CD14-positive monocyte (primary cell): ENCODE measurements at regions not wholly inside any gene's neighbourhood (a gene's known extent, or its start where the extent isn't known, plus 50 kb on each side); places are given as distances from the start of the nearest gene placed in this dataset.

ENCODE experiments used
- DNase-seq, 3 donors: peaks; one replicate each; pipeline ENCODE4 v3.0.0-alpha.2; 2011 to 2022
- H2AFZ ChIP-seq: 2 replicates; pipeline ENCODE4 v1.6.0; 2012; ENCODE audit warnings: mild to moderate bottlenecking, low read depth, low read length, inconsistent platforms; ENCODE audit not compliant: insufficient read depth, poor library complexity, severe bottlenecking
- H3K27ac ChIP-seq, 2 donors: 1 replicate in 1 of 2; 2 replicates in 1 of 2; pipeline ENCODE4 v1.5.1; 2012 to 2013; ENCODE audit warnings: low read length in 2 of 2, control low read depth in 1 of 2, inconsistent platforms in 1 of 2, low read depth in 1 of 2, mild to moderate bottlenecking in 1 of 2
- H3K27me3 ChIP-seq, 2 donors: one replicate each; pipeline versions ENCODE4 v1.6.0 to v1.6.1; 2011 to 2013; ENCODE audit warnings: low read length in 2 of 2; ENCODE audit not compliant: control insufficient read depth in 2 of 2, insufficient read depth in 2 of 2
- H3K36me3 ChIP-seq, 2 donors: replicated peaks in 1 of 2; 1 replicate in 1 of 2; 2 replicates in 1 of 2; pipeline versions ENCODE4 v1.5.1 to v1.6.1; 2012 to 2013; ENCODE audit warnings: low read length in 2 of 2, control low read depth in 1 of 2, inconsistent platforms in 1 of 2, mild to moderate bottlenecking in 1 of 2; ENCODE audit not compliant: insufficient read depth in 2 of 2, control insufficient read depth in 1 of 2
- H3K4me1 ChIP-seq, 2 donors: 1 replicate in 1 of 2; 2 replicates in 1 of 2; pipeline versions ENCODE4 v1.5.1 to v1.6.1; 2012 to 2013; ENCODE audit warnings: low read length in 2 of 2, control low read depth in 1 of 2, inconsistent platforms in 1 of 2, mild to moderate bottlenecking in 1 of 2, moderate library complexity in 1 of 2; ENCODE audit not compliant: insufficient read depth in 2 of 2, control insufficient read depth in 1 of 2
- H3K4me2 ChIP-seq: replicated peaks from 2 replicates; pipeline ENCODE3; 2012; ENCODE audit warnings: low read length, moderate library complexity, mild to moderate bottlenecking; ENCODE audit not compliant: poor library complexity, severe bottlenecking; ENCODE audit errors: extremely low read depth
- H3K4me3 ChIP-seq, 3 experiments: fragments of 200-600 bp in 1 of 3; sonication (generic) in 1 of 3; replicated peaks in 1 of 3; 1 replicate in 2 of 3; 2 replicates in 1 of 3; pipeline ENCODE4 v1.5.1; 2011 to 2013; ENCODE audit warnings: low read length in 3 of 3, mild to moderate bottlenecking in 3 of 3, control low read depth in 2 of 3, low read depth in 2 of 3, inconsistent platforms in 1 of 3, moderate library complexity in 1 of 3
- H3K79me2 ChIP-seq: 2 replicates; pipeline ENCODE4 v1.6.0; 2012; ENCODE audit warnings: mild to moderate bottlenecking, control low read depth, inconsistent platforms, low read length, moderate library complexity; ENCODE audit not compliant: insufficient read depth
- H3K9ac ChIP-seq: 2 replicates; pipeline ENCODE4 v1.6.0; 2017; ENCODE audit warnings: low read length, mild to moderate bottlenecking; ENCODE audit not compliant: insufficient read depth, poor library complexity, severe bottlenecking
- H3K9me3 ChIP-seq, 2 donors: replicated peaks in 1 of 2; 1 replicate in 1 of 2; 2 replicates in 1 of 2; pipeline versions ENCODE4 v1.5.1 to v1.6.1; 2012 to 2013; ENCODE audit warnings: low read length in 2 of 2, control low read depth in 1 of 2; ENCODE audit not compliant: control insufficient read depth in 1 of 2, insufficient read depth in 1 of 2
- H4K20me1 ChIP-seq: 2 replicates; pipeline ENCODE4 v1.6.0; 2012; ENCODE audit warnings: mild to moderate bottlenecking, low read length, control low read depth, moderate library complexity; ENCODE audit not compliant: insufficient read depth
- H3K27ac Mint-ChIP-seq, 7 donors: one replicate each; pipeline ENCODE4 v1.8.0; 2020; ENCODE audit warnings: mild to moderate bottlenecking in 7 of 7, mixed read lengths in 7 of 7, moderate library complexity in 6 of 7, inconsistent platforms in 2 of 7
- H3K27me3 Mint-ChIP-seq, 3 donors: one replicate each; pipeline ENCODE4 v1.8.0; 2021 to 2022; ENCODE audit warnings: low read depth in 3 of 3, mild to moderate bottlenecking in 3 of 3, mixed read lengths in 3 of 3, moderate library complexity in 3 of 3, inconsistent platforms in 1 of 3
- H3K36me3 Mint-ChIP-seq, 2 donors: one replicate each; pipeline ENCODE4 v1.8.0; 2020; ENCODE audit warnings: mixed read lengths in 2 of 2, inconsistent platforms in 1 of 2, mild to moderate bottlenecking in 1 of 2
- H3K4me1 Mint-ChIP-seq: one replicate; pipeline ENCODE4 v1.8.0; 2020; ENCODE audit warnings: mild to moderate bottlenecking, mixed read lengths
- H3K4me3 Mint-ChIP-seq, 2 donors: one replicate each; pipeline ENCODE4 v1.8.0; 2020; ENCODE audit warnings: mild to moderate bottlenecking in 2 of 2, mixed read lengths in 2 of 2, moderate library complexity in 1 of 2
- H3K9me3 Mint-ChIP-seq, 7 donors: one replicate each; pipeline ENCODE4 v1.8.0; 2020 to 2022; ENCODE audit warnings: mixed read lengths in 7 of 7, mild to moderate bottlenecking in 6 of 7, moderate library complexity in 6 of 7, inconsistent platforms in 2 of 7
- WGBS: methylation state at CpG from one replicate; pipeline ENCODE4 v1.1.5; 2013; ENCODE audit warnings: missing lambda C conversion rate; ENCODE audit not compliant: insufficient coverage; 5-methylcytosine and 5-hydroxymethylcytosine counted together
- intact Hi-C, 2 donors: fragments of 100-400 bp; cut with micrococcal nuclease; formaldehyde crosslinking; loops; one replicate each; pipeline versions ENCODE4 v1.15.0 to v1.15.1; 2023
- TF ChIP-seq, protein P1 (sequence below): fragments of 200-600 bp; IDR thresholded peaks from one replicate; pipeline ENCODE4 v1.8.0; 2022; ENCODE audit warnings: antibody characterized with exemption, mild to moderate bottlenecking

DNA sequence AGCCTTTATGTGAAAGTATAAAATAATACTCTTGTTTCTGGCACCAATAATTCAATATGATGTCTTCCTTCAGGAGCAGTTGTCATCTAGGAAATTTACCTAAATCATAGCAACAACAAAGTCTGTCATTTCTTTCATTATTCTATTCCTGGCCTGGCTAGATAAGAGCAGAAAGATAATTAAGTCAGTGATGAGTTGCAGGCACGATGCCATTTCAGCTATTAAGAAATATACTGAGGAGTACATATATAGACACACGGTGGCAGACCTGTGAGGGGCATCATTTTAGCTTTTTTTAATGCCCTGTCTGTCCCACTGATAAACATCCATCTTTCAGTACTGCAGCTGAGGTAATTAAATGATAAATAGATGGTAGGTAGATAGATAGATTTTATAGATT lies 756.1 kb upstream of the EPHA7 start:
- H3K9me3 Mint-ChIP-seq, result peaks cover 0 to 4% (median 2%) of the 10 kb centered on the region in 7 donors

DNA sequence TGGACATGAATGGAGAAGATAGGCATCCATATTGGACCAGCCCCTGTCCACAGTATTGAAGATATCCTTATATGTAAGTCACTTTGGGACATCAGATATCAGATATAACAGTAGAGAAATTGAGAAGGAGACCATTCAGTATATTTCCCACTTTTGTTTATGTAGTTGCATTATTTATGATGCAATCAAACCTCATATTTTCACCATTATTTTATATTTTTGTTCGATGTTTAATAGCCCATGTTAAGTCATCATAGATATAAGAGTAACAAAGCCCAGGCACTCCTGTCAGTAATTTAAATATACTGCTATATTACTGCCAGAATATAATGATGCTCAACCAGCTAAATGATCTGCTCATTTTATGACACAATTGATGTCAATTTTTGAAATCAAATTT lies 744.5 kb upstream of the EPHA7 start:
- intact Hi-C loops, result no loop called here
- Mint-ChIP-seq H3K9me3 (peaks cover 0 to 6% (median 0%) of the 10 kb centered on the region in 7 donors), H3K36me3 (no peaks in the 10 kb centered on the region), H3K4me1 (no peaks in the 10 kb centered on the region), H3K27ac (no peak overlapping the region), H3K27me3 (no peaks in the 10 kb centered on the region), H3K4me3 (no peak overlapping the region)
- no peaks in the 10 kb centered on the region for H4K20me1 ChIP-seq
- DNase-seq, result no peak
- no CpG with 5 or more reads among the region's 1 CpG for WGBS
- H3K27me3 ChIP-seq, result no peaks in the 10 kb centered on the region
- H3K4me3 ChIP-seq, result no peak overlapping the region
- H3K4me1 ChIP-seq, result no peaks in the 10 kb centered on the region
- H3K9ac ChIP-seq, result no peak overlapping the region
- H3K27ac ChIP-seq, result no peak overlapping the region
- H3K36me3 ChIP-seq, result no peaks in the 10 kb centered on the region
- H3K9me3 ChIP-seq, result peaks cover 0 to 15% of the 10 kb centered on the region in 2 donors
- H3K79me2 ChIP-seq, result no peaks in the 10 kb centered on the region
- TF ChIP-seq, protein P1, sequence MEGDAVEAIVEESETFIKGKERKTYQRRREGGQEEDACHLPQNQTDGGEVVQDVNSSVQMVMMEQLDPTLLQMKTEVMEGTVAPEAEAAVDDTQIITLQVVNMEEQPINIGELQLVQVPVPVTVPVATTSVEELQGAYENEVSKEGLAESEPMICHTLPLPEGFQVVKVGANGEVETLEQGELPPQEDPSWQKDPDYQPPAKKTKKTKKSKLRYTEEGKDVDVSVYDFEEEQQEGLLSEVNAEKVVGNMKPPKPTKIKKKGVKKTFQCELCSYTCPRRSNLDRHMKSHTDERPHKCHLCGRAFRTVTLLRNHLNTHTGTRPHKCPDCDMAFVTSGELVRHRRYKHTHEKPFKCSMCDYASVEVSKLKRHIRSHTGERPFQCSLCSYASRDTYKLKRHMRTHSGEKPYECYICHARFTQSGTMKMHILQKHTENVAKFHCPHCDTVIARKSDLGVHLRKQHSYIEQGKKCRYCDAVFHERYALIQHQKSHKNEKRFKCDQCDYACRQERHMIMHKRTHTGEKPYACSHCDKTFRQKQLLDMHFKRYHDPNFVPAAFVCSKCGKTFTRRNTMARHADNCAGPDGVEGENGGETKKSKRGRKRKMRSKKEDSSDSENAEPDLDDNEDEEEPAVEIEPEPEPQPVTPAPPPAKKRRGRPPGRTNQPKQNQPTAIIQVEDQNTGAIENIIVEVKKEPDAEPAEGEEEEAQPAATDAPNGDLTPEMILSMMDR, result no peak
- H2AFZ ChIP-seq, result no peak overlapping the region
- no peak overlapping the region for H3K4me2 ChIP-seq

More for the DNA sequence above, 756.1 kb upstream of the EPHA7 start:
- no peak overlapping the region for H3K27ac ChIP-seq
- Mint-ChIP-seq H3K36me3 (no peaks in the 10 kb centered on the region), H3K27ac (no peak overlapping the region), H3K4me3 (no peak overlapping the region), H3K4me1 (no peaks in the 10 kb centered on the region), H3K27me3 (no peaks in the 10 kb centered on the region)
- H3K9me3 ChIP-seq, result no peaks in the 10 kb centered on the region
- no peaks in the 10 kb centered on the region for H3K36me3 ChIP-seq
- no peak for DNase-seq
- TF ChIP-seq, protein P1, result no peak
- H3K9ac ChIP-seq, result no peak overlapping the region
- no peaks in the 10 kb centered on the region for H3K27me3 ChIP-seq
- H4K20me1 ChIP-seq, result no peaks in the 10 kb centered on the region
- intact Hi-C loops, result no loop called here
- H3K79me2 ChIP-seq, result no peaks in the 10 kb centered on the region
- H2AFZ ChIP-seq, result no peak overlapping the region
- no peaks in the 10 kb centered on the region for H3K4me1 ChIP-seq
- 80% methylated on average over 1 of the region's 2 CpGs for WGBS
- no peak overlapping the region for H3K4me2 ChIP-seq
- no peak overlapping the region for H3K4me3 ChIP-seq
